ENCODE measurements at regions not wholly inside any gene's neighbourhood (a gene's known extent, or its start where the extent isn't known, plus 50 kb on each side); places are given as distances from the start of the nearest gene placed in this dataset.

- no peaks in the 10 kb centered on the region for H3K9me3 ChIP-seq (ENCODE audit: control insufficient read depth, low read length)
- Mint-ChIP-seq H3K27me3 (ENCODE audit: insufficient read depth) (no peaks in the 10 kb centered on the region), H3K4me1 (peaks cover 3% of the 10 kb centered on the region), H3K4me3 (no peak overlapping the region), H3K9me3 (no peaks in the 10 kb centered on the region), H3K27ac (no peak overlapping the region), H3K36me3 (ENCODE audit: low read depth) (no peaks in the 10 kb centered on the region)
- no peak overlapping the region for H3K27ac ChIP-seq (ENCODE audit: low read depth, low read length)
- no peak for TF ChIP-seq CTCF (conservative IDR thresholded peaks at IDR 0.05)
- WGBS, 2 experiments (ENCODE audit: insufficient coverage in 1 of 2, insufficient read length in 1 of 2), result 95% methylated on average over 3 of the region's 3 CpGs; no CpG with 5 or more reads in 1 of the 2 experiments
- no peak for DNase-seq
- H3K9ac ChIP-seq (ENCODE audit: extremely low read depth, low read length, poor library complexity, severe bottlenecking), result no peak overlapping the region
- H3K4me3 ChIP-seq (ENCODE audit: low read length), result no peak overlapping the region
- no peaks in the 10 kb centered on the region for H3K27me3 ChIP-seq (ENCODE audit: control insufficient read depth, insufficient read depth, low read length, poor library complexity, severe bottlenecking)
- peaks cover 4% of the 10 kb centered on the region for H3K4me1 ChIP-seq (ENCODE audit: control insufficient read depth, insufficient read depth, low read length)
- H3K36me3 ChIP-seq (ENCODE audit: control insufficient read depth, insufficient read depth, low read length), result no peaks in the 10 kb centered on the region
Measured at GRCh38 chr3:40979962-40980361, 219.3 kb upstream of the CTNNB1 start.

GRCh38 chr3:40980467-40980866 lies 218.8 kb upstream of the CTNNB1 start:
- no peaks in the 10 kb centered on the region for H3K27me3 ChIP-seq (ENCODE audit: control insufficient read depth, insufficient read depth, low read length, poor library complexity, severe bottlenecking)
- Mint-ChIP-seq H3K27me3 (ENCODE audit: insufficient read depth) (no peaks in the 10 kb centered on the region), H3K4me3 (no peak overlapping the region), H3K27ac (no peak overlapping the region), H3K9me3 (no peaks in the 10 kb centered on the region), H3K4me1 (peaks cover 8% of the 10 kb centered on the region), H3K36me3 (ENCODE audit: low read depth) (no peaks in the 10 kb centered on the region)
- TF ChIP-seq CTCF (conservative IDR thresholded peaks at IDR 0.05), result no peak
- H3K4me3 ChIP-seq (ENCODE audit: low read length), result no peak overlapping the region
- peaks cover 7% of the 10 kb centered on the region for H3K4me1 ChIP-seq (ENCODE audit: control insufficient read depth, insufficient read depth, low read length)
- no peaks in the 10 kb centered on the region for H3K9me3 ChIP-seq (ENCODE audit: control insufficient read depth, low read length)
- 88 to 100% methylated on average over 1 to 4 of the region's 4 CpGs for WGBS, 2 experiments (ENCODE audit: insufficient coverage in 1 of 2, insufficient read length in 1 of 2)
- DNase-seq, result no peak
- H3K36me3 ChIP-seq (ENCODE audit: control insufficient read depth, insufficient read depth, low read length), result no peaks in the 10 kb centered on the region
- H3K27ac ChIP-seq (ENCODE audit: low read depth, low read length), result no peak overlapping the region
- H3K9ac ChIP-seq (ENCODE audit: extremely low read depth, low read length, poor library complexity, severe bottlenecking), result no peak overlapping the region

GRCh38 chr3:40985195-40985594 lies 214.1 kb upstream of the CTNNB1 start:
- H3K9ac ChIP-seq (ENCODE audit: extremely low read depth, low read length, poor library complexity, severe bottlenecking), result no peak overlapping the region
- H3K27me3 Mint-ChIP-seq (ENCODE audit: insufficient read depth), result no peaks in the 10 kb centered on the region
- H3K4me3 Mint-ChIP-seq, result no peak overlapping the region
- no peak for TF ChIP-seq CTCF (conservative IDR thresholded peaks at IDR 0.05)
- no peaks in the 10 kb centered on the region for H3K9me3 ChIP-seq (ENCODE audit: control insufficient read depth, low read length)
- DNase-seq, result no peak
- no peaks in the 10 kb centered on the region for H3K9me3 Mint-ChIP-seq
- H3K4me3 ChIP-seq (ENCODE audit: low read length), result no peak overlapping the region
- H3K27me3 ChIP-seq (ENCODE audit: control insufficient read depth, insufficient read depth, low read length, poor library complexity, severe bottlenecking), result no peaks in the 10 kb centered on the region
- H3K4me1 ChIP-seq (ENCODE audit: control insufficient read depth, insufficient read depth, low read length), result peaks cover 9% of the 10 kb centered on the region
- peaks cover 15% of the 10 kb centered on the region for H3K4me1 Mint-ChIP-seq
- no peak overlapping the region for H3K27ac Mint-ChIP-seq
- H3K36me3 ChIP-seq (ENCODE audit: control insufficient read depth, insufficient read depth, low read length), result no peaks in the 10 kb centered on the region
- WGBS, 2 experiments (ENCODE audit: insufficient coverage in 1 of 2, insufficient read length in 1 of 2), result 91 to 100% methylated on average over 1 to 2 of the region's 2 CpGs
- H3K36me3 Mint-ChIP-seq (ENCODE audit: low read depth), result no peaks in the 10 kb centered on the region
- H3K27ac ChIP-seq (ENCODE audit: low read depth, low read length), result no peak overlapping the region

All from endodermal cell (in vitro differentiated cells).